CD4-positive, CD25-positive, alpha-beta regulatory T cell (primary cell): ENCODE measurements at regions not wholly inside any gene's neighbourhood (a gene's known extent, or its start where the extent isn't known, plus 50 kb on each side); places are given as distances from the start of the nearest gene placed in this dataset.
A peak's percentile ranks its signal among the peaks of the same experiment; 100 is the strongest.

ENCODE experiments used
- ATAC-seq, 2 donors: fragments of 150-1000 bp; cut with Tn5 transposase; one replicate each; pipeline ENCODE4 v1.10.0; 2021; ENCODE audit warnings: low read depth in 2 of 2, moderate number of reproducible peaks in 2 of 2, moderate library complexity in 1 of 2
- DNase-seq, 3 donors: peaks; one replicate each; pipeline versions ENCODE4 v3.0.0 to v3.0.0-alpha.2; 2012 to 2022; ENCODE audit warnings: mixed read lengths in 1 of 3
- H3K27ac ChIP-seq: one replicate; pipeline ENCODE4 v1.7.0; 2013; ENCODE audit warnings: mild to moderate bottlenecking, low read length; ENCODE audit not compliant: insufficient read depth, poor library complexity, severe bottlenecking
- H3K27me3 ChIP-seq: one replicate; pipeline ENCODE4 v1.7.0; 2013; ENCODE audit warnings: low read length; ENCODE audit not compliant: control insufficient read depth, insufficient read depth
- H3K36me3 ChIP-seq: one replicate; pipeline ENCODE4 v1.7.0; 2013; ENCODE audit warnings: mild to moderate bottlenecking, low read length, moderate library complexity; ENCODE audit not compliant: control insufficient read depth, insufficient read depth
- H3K4me1 ChIP-seq: 2 replicates; pipeline ENCODE4 v1.7.0; 2013; ENCODE audit warnings: mild to moderate bottlenecking, low read length; ENCODE audit not compliant: insufficient read depth, control insufficient read depth, poor library complexity, severe bottlenecking
- H3K4me3 ChIP-seq: one replicate; pipeline ENCODE4 v1.7.0; 2013; ENCODE audit warnings: low read depth, mild to moderate bottlenecking, low read length, moderate library complexity
- H3K9me3 ChIP-seq, 2 experiments: 1 replicate in 1 of 2; 2 replicates in 1 of 2; pipeline ENCODE4 v1.7.0; 2013; ENCODE audit warnings: low read length in 2 of 2, mild to moderate bottlenecking in 1 of 2, moderate library complexity in 1 of 2; ENCODE audit not compliant: control insufficient read depth in 2 of 2
- H3K27ac Mint-ChIP-seq, 3 donors: one replicate each; pipeline ENCODE4 v1.8.0; 2020 to 2022; ENCODE audit warnings: mild to moderate bottlenecking in 3 of 3, mixed read lengths in 3 of 3, moderate library complexity in 2 of 3
- H3K27me3 Mint-ChIP-seq: one replicate; pipeline ENCODE4 v1.8.0; 2022; ENCODE audit warnings: mild to moderate bottlenecking, mixed read lengths
- H3K36me3 Mint-ChIP-seq: one replicate; pipeline ENCODE4 v1.8.0; 2020; ENCODE audit warnings: mixed read lengths
- H3K4me1 Mint-ChIP-seq, 4 donors: one replicate each; pipeline ENCODE4 v1.8.0; 2020 to 2022; ENCODE audit warnings: mixed read lengths in 4 of 4, mild to moderate bottlenecking in 1 of 4
- H3K4me3 Mint-ChIP-seq, 4 donors: one replicate each; pipeline ENCODE4 v1.8.0; 2020 to 2022; ENCODE audit warnings: mild to moderate bottlenecking in 4 of 4, mixed read lengths in 4 of 4, moderate library complexity in 3 of 4
- H3K9me3 Mint-ChIP-seq, 7 donors: one replicate each; pipeline ENCODE4 v1.8.0; 2020 to 2022; ENCODE audit warnings: mixed read lengths in 7 of 7, mild to moderate bottlenecking in 3 of 7, moderate library complexity in 2 of 7

DNA sequence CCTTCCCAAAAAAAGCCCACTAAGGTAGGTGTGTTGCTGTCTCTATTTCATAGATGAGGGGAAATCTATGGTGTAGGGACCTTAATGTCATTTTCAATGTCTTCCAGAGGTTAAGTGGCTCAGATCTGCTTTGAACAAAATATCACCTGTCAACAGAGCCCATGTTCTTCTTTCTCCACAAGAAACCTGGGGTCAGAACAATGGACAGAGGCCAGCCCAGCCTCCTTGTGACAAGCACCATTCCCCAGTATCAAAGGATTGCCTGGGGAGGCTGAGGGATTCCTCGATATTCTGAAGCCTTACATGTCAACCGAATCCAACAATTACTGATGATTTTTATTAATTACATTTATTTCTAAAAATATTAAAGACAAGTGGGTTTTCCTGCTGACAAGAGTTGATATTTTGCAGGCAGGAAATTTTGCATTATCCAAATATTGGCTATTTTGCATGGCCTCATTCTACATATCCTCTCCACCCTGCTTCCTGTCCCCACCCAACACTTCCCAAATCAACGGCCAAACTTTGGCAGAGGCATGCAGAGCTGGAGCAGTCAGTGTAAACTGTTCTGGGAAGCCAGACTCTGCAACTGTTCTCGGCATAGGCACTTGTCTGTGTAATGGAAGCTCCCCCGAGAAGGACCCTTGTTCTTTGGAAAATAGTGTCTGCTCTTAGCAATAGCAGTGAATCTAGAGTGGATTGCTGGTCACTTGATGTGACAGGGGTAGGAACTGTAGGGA lies 281.5 kb downstream of the HS3ST3A1 start:
- no peak overlapping the region for H3K4me3 ChIP-seq
- H3K4me1 ChIP-seq = no peaks in the 10 kb centered on the region
- DNase-seq (no peak), ATAC-seq (no peak)
- no peaks in the 10 kb centered on the region for H3K27me3 ChIP-seq
- H3K4me3 Mint-ChIP-seq = no peak overlapping the region
- no peak overlapping the region for H3K27ac Mint-ChIP-seq
- no peaks in the 10 kb centered on the region for H3K9me3 ChIP-seq
- no peaks in the 10 kb centered on the region for H3K36me3 ChIP-seq
- H3K36me3 Mint-ChIP-seq = no peaks in the 10 kb centered on the region
- H3K27me3 Mint-ChIP-seq = peaks cover 15% of the 10 kb centered on the region
- no peaks in the 10 kb centered on the region for H3K9me3 Mint-ChIP-seq
- no peak overlapping the region for H3K27ac ChIP-seq
- H3K4me1 Mint-ChIP-seq = no peaks in the 10 kb centered on the region

DNA sequence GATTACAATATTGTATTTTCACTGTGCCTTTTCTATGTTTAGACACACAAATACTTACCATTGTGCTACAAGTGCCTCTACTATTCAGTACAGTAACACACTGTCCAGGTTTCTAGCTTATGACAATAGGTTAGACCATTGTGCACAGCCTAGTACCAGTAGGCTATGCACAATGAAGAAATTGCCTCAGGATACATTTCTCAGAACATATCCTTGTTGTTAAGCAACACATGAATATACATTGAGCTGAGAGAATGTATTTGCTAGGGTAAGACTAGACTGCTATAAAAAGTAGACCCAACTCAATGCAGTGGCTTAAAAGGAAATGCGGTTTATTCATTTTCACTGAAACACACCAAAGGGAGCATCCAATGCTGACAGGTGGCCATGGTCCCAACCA lies 285.1 kb downstream of the HS3ST3A1 start:
- no peak overlapping the region for H3K4me3 Mint-ChIP-seq
- H3K4me3 ChIP-seq = no peak overlapping the region
- H3K9me3 ChIP-seq = no peaks in the 10 kb centered on the region
- H3K4me1 Mint-ChIP-seq = no peaks in the 10 kb centered on the region
- peaks cover 0 to 2% (median 1%) of the 10 kb centered on the region in 7 donors for H3K9me3 Mint-ChIP-seq
- H3K27me3 Mint-ChIP-seq = no peaks in the 10 kb centered on the region
- no peak for DNase-seq
- H3K27me3 ChIP-seq = no peaks in the 10 kb centered on the region
- H3K27ac Mint-ChIP-seq = no peak overlapping the region
- H3K27ac ChIP-seq = no peak overlapping the region
- ATAC-seq = no peak
- no peaks in the 10 kb centered on the region for H3K4me1 ChIP-seq
- no peaks in the 10 kb centered on the region for H3K36me3 Mint-ChIP-seq
- no peaks in the 10 kb centered on the region for H3K36me3 ChIP-seq

DNA sequence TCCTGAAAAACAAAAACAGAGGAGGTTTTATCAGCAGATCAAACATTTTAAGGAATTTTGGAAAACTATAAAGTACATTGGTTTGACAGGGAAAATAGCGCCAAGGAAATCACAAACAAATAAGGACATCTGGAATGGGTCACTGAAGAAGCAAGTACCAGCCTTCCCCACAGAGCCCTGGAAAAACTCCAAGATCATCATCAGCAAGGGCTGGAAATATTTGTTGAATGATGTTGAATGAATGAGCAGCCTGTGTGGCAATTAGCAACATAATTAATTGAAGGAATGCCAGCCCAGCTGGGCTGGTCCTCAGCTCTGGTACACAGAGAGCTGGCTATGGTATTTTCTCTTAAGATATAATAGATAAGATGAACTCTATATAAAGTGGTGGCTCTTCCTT lies 290.4 kb downstream of the HS3ST3A1 start:
- no peak for ATAC-seq
- Histone ChIP-seq H3K4me1 (no peaks in the 10 kb centered on the region), H3K27me3 (no peaks in the 10 kb centered on the region), H3K9me3 (no peaks in the 10 kb centered on the region), H3K36me3 (no peaks in the 10 kb centered on the region), H3K27ac (no peak overlapping the region), H3K4me3 (no peak overlapping the region)
- no peak overlapping the region for H3K4me3 Mint-ChIP-seq
- H3K9me3 Mint-ChIP-seq = peaks cover 0 to 10% (median 2%) of the 10 kb centered on the region in 7 donors
- no peak for DNase-seq
- no peaks in the 10 kb centered on the region for H3K4me1 Mint-ChIP-seq
- H3K27me3 Mint-ChIP-seq = peaks cover 5% of the 10 kb centered on the region
- no peak overlapping the region for H3K27ac Mint-ChIP-seq
- no peaks in the 10 kb centered on the region for H3K36me3 Mint-ChIP-seq

DNA sequence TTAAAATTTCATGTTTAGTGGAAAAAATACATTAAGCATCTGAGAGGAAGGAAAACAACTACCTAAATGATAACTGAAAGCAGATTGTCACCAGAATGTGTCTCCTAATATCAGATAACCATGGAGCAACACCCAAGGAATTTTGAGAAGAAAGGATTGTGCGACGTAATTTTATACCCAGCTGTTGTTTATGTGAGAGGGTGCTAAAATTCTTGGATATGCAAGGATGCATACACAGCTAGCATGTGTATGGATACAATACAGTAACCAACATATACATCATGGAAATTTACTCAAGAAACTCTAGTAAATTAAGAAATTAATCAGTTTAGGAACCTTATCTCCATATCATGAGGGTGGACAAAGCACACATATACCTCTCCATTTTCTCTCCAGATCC lies 290.9 kb downstream of the HS3ST3A1 start:
- H3K9me3 ChIP-seq = no peaks in the 10 kb centered on the region
- Mint-ChIP-seq H3K4me3 (no peak overlapping the region), H3K27ac (no peak overlapping the region), H3K9me3 (peaks cover 0 to 10% (median 2%) of the 10 kb centered on the region in 7 donors), H3K36me3 (no peaks in the 10 kb centered on the region), H3K4me1 (no peaks in the 10 kb centered on the region), H3K27me3 (peaks cover 5% of the 10 kb centered on the region)
- no peak overlapping the region for H3K4me3 ChIP-seq
- H3K4me1 ChIP-seq = no peaks in the 10 kb centered on the region
- no peaks in the 10 kb centered on the region for H3K36me3 ChIP-seq
- ATAC-seq (no peak), DNase-seq (no peak)
- H3K27ac ChIP-seq = no peak overlapping the region
- H3K27me3 ChIP-seq = no peaks in the 10 kb centered on the region

DNA sequence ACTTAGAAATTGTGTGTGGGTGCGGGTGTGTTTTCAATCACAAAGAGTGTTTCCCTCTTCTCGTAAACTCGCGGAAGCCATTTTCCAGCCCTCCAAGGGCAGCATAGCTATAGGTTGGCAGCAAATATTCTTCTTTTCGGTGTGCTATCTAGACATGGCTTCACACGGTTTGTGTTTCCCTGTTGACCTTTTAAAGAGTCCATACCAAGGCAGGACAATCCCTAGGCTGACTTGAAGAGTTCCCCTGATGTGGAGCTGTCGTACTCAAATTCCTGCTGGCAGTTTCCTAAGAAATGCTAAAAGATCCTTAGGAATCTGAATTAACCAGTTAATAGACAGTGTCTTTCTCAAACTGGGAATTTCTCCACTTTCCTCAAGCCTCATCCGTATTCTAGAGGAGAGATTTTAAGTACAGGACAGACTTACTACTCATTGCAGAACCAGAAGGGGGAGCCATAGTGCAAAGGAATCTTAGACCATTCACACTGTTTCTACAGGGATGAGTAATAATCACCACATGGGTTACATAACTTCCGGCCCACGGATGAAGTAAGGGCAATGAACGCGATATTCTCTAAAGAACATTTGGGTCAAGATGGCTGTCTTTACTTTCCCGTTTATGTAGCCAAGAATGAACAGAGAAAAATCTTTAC lies 288.6 kb upstream of the ELAC2 start:
- peaks cover 0 to 10% (median 0%) of the 10 kb centered on the region in 7 donors for H3K9me3 Mint-ChIP-seq
- H3K27ac Mint-ChIP-seq = no peak overlapping the region
- no peak overlapping the region for H3K4me3 Mint-ChIP-seq
- H3K27me3 ChIP-seq = no peaks in the 10 kb centered on the region
- ATAC-seq (no peak), DNase-seq (peak in 1 of 3 donors; percentile 31)
- peaks cover 5% of the 10 kb centered on the region for H3K27me3 Mint-ChIP-seq
- no peaks in the 10 kb centered on the region for H3K36me3 ChIP-seq
- no peaks in the 10 kb centered on the region for H3K4me1 ChIP-seq
- no peak overlapping the region for H3K4me3 ChIP-seq
- no peak overlapping the region for H3K27ac ChIP-seq
- H3K9me3 ChIP-seq = no peaks in the 10 kb centered on the region
- H3K36me3 Mint-ChIP-seq = no peaks in the 10 kb centered on the region
- no peaks in the 10 kb centered on the region for H3K4me1 Mint-ChIP-seq

DNA sequence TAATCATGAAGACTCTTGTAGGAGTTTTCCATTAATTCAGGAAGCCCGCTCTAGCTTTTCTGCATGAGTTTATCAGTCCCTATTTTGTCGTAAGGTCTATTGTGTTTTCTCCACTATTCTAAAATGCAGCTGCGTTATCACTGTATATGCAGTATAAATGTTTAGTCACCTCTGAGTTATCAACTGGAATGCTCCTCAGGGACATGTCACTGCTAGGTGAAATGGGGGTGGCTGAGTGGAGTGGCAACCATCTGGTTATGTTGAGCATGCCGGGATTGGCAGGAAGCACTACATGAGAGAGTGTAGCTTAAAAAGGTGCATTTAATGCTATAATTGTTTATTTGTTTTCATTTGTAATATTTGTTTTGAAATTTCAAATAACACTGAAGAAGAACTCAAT lies 285.2 kb upstream of the ELAC2 start:
- no peaks in the 10 kb centered on the region for H3K27me3 ChIP-seq
- no peaks in the 10 kb centered on the region for H3K9me3 ChIP-seq
- Mint-ChIP-seq H3K36me3 (no peaks in the 10 kb centered on the region), H3K4me1 (no peaks in the 10 kb centered on the region), H3K27me3 (peaks cover 5% of the 10 kb centered on the region), H3K4me3 (no peak overlapping the region), H3K27ac (no peak overlapping the region), H3K9me3 (peaks cover 0 to 2% (median 0%) of the 10 kb centered on the region in 7 donors)
- no peak overlapping the region for H3K27ac ChIP-seq
- DNase-seq (no peak), ATAC-seq (no peak)
- no peak overlapping the region for H3K4me3 ChIP-seq
- H3K4me1 ChIP-seq = no peaks in the 10 kb centered on the region
- H3K36me3 ChIP-seq = no peaks in the 10 kb centered on the region

DNA sequence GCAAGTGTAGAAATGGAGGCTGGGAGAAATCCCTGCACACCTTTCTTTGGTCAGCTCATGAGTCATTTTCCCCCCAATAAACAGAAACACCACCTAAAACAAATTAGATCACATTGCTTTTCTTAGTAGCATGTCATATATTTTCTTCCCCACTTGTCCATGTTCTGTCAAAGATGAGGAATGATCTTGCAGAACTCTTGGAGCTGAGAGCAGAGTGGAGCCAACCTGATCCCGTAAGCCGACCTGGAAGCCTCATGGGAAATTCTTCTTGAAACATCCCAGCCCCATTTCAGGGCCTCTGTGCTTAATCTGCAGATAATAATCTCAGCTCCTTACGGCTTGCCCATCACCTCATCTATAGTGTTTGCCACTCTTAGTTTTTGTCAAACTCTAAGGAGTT lies 284.6 kb upstream of the ELAC2 start:
- Mint-ChIP-seq H3K27me3 (peaks cover 4% of the 10 kb centered on the region), H3K4me3 (no peak overlapping the region), H3K27ac (no peak overlapping the region), H3K9me3 (peaks cover 0 to 2% (median 0%) of the 10 kb centered on the region in 7 donors), H3K36me3 (no peaks in the 10 kb centered on the region), H3K4me1 (no peaks in the 10 kb centered on the region)
- H3K4me1 ChIP-seq = no peaks in the 10 kb centered on the region
- no peak overlapping the region for H3K4me3 ChIP-seq
- H3K36me3 ChIP-seq = no peaks in the 10 kb centered on the region
- no peak overlapping the region for H3K27ac ChIP-seq
- ATAC-seq (no peak), DNase-seq (no peak)
- H3K9me3 ChIP-seq = no peaks in the 10 kb centered on the region
- no peaks in the 10 kb centered on the region for H3K27me3 ChIP-seq

DNA sequence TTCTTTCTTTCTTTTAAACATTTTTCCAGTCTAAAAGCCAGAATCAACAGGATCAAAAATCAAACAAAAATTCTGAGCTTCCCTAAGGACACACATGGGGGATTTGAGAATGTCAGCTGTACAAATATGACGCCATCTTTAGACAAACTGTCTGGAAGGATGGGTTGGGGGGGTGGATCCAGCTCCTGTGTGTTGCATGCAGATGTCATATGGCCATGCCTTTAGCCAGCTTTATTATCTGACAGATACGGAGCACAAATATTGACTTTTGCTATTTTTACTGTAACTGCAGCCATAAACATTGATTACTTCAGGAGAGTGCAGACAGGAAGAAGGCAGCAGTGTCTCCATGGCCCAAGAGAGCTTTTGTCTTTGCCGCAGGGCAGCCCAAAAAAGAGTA lies 279.4 kb upstream of the ELAC2 start:
- Mint-ChIP-seq H3K4me1 (no peaks in the 10 kb centered on the region), H3K36me3 (no peaks in the 10 kb centered on the region), H3K9me3 (no peaks in the 10 kb centered on the region), H3K4me3 (no peak overlapping the region), H3K27ac (peak overlapping the region in 1 of 3 donors; percentile 63), H3K27me3 (no peaks in the 10 kb centered on the region)
- no peaks in the 10 kb centered on the region for H3K4me1 ChIP-seq
- DNase-seq (no peak), ATAC-seq (no peak)
- H3K9me3 ChIP-seq = no peaks in the 10 kb centered on the region
- no peaks in the 10 kb centered on the region for H3K36me3 ChIP-seq
- no peak overlapping the region for H3K4me3 ChIP-seq
- H3K27ac ChIP-seq = no peak overlapping the region
- no peaks in the 10 kb centered on the region for H3K27me3 ChIP-seq
